ENCODE measurements at regions not wholly inside any gene's neighbourhood (a gene's known extent, or its start where the extent isn't known, plus 50 kb on each side); places are given as distances from the start of the nearest gene placed in this dataset.

DNA sequence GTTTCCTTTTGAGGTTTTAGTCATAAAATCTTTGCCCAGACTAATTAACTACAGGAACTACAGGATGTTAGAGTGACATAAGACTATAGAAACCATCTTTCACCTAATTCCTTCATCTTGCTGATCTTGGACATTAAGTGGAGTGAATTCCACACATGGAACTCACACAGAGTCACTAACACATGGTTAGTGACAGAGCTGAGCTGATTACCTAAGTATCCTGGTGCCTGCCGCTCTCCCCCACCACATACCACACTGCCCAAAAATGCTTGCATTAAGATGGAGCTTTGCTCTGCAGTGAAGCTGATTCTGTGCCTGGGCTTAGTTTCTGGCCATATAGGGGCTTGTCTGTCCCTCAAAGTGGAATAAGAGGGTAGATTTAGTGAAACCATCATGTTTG is 332.9 kb upstream of the NT5C1B start:
- DNase-seq, result no peak

- DNase-seq, result no peak
These were observed 328.9 kb upstream of the NT5C1B start for GRCh38 chr2:18918280-18918679.

- no peak for DNase-seq
These were observed 325.9 kb upstream of the NT5C1B start for GRCh38 chr2:18915227-18915626.

DNA sequence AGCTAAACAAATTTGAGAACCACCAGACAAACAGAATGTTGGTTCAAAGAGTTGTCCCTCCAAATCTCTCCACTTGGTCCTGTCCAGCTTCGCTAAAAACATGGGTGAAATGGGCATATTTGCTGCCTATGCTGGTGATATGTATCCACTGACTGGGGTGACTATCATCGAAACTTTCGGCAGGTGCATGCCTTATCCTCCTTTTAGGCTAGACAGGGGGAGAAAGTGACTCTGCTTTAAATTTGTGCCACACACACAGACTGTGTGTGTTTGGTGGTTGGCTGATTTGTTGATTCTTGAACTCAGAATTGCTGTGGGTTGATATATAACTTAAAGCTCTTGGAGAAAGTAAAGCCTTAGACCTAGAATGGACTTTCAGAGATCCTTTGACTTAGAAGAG is 324.1 kb upstream of the NT5C1B start:
- no peak for DNase-seq

GRCh38 chr2:18912225-18912888 is 323.0 kb upstream of the NT5C1B start:
- no peak for DNase-seq

DNA sequence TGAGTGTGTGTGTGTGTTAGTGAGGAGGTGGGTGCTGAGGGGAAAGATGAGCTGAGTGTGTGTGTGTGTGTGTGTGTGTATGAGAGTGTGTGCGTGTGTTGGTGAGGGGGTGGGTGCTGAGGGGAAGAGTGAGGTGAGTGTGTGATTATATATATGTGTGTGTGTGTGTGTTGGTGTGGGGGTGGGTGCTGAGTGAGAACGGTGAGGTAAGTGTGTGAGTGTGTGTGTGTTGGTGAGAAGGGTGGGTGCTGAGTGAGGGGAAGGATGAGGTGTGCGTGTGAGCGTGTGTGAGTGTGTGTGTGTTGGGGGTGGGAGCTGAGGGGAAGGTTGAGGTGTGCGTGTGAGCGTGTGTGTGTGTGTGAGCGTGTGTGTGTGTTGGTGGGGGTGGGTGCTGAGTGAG is 322.0 kb upstream of the NT5C1B start:
- no peak for DNase-seq

DNA sequence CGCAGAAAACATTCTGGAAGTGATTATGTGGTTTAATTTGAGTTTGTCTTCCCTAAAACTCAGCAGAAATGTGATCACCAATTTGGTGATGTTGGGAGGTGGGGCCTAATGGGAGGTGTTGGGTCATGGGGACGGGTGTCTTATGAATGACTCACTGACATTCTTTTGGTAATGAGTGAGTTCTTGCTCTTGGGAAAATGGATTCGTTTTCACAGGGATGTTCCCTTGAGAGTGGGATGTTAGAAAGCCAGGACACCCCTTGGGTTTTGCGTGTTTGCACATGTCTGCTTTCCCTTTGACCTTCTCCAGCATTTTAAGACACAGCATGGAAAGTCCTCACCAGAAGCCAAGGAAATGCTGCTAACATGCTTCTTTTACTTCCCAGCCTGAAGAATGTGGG is 321.5 kb upstream of the NT5C1B start:
- DNase-seq, result no peak

DNA sequence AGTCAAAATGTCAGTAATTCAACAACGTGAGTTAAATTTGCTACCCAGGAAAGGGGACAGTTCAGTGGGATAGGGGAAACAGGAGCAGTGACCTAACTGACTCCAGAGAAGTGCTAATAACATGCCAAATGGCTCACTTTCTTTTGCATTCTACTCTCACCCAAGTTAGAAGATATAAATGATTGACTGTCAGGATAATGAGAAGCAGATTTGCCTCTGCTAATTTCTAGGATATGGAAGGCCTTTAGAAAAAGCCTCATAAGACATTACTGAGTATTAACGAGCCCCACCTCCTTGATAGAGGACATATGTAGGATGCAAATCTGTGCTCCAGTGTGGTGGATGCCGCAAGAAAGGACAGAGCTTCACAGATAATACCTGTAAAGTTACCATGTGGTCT is 318.6 kb upstream of the NT5C1B start:
- DNase-seq, result no peak

GRCh38 chr2:18907508-18907907 is 318.1 kb upstream of the NT5C1B start:
- DNase-seq, result no peak

DNA sequence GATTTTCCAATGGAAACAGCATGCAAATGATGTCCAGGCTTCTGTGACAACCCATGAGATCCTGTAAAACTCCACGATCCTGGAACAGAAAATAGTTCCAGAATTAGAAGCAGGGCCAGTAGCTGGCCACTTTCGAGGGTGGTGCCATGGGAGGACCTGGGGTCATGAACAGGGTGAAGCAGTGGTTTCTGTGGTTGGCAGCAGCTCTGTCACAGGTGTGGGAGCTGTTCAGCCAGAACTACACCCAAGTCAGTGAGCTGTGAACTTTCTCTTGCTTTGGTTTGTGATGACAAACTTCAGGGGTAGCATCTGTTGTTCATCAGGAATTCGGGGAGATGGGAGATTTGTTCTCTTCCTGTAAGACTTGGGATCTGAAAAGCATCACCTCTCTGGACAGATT is 314.4 kb upstream of the NT5C1B start:
- DNase-seq, result no peak

DNA sequence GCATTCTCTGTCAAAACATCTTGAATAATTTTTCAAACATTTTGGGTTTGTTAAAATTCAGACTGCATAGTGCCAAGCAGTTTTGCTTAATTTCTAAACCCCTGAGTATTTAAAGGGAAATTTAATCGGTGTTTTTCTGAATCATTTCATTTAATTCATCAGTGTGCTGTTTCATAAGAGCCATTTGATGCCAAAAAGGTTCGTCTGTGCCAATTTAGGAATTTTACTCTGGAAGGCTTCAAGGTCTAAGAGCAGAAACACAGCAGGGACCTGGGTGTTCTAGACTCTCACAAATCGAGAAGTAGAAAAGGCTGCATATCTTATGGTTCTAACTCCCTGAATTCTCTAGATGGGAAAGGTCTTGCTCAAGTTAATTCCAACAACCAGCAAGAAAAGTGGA is 311.9 kb upstream of the NT5C1B start:
- DNase-seq, result no peak

GRCh38 chr2:18900691-18901141 is 311.3 kb upstream of the NT5C1B start:
- no peak for DNase-seq

DNA sequence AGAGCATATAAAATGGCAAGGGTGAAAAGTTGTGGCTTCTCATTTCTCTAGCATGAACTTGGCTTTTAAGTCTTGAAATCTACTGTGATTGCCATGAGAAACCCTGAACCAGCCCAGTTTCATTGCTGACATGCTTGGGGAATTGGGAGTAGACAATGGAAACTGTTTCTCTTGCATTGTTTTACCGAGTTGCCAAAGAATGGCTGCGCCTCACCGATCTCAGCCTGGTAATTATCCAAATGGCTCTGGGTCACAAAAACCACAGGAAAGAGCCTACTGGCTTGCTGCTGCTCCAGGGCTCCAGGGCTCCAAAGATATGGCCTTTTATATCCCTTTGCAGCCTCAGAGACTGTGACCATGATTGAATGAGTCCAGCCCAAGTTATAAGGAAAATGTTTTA is 310.4 kb upstream of the NT5C1B start:
- DNase-seq, result no peak

DNA sequence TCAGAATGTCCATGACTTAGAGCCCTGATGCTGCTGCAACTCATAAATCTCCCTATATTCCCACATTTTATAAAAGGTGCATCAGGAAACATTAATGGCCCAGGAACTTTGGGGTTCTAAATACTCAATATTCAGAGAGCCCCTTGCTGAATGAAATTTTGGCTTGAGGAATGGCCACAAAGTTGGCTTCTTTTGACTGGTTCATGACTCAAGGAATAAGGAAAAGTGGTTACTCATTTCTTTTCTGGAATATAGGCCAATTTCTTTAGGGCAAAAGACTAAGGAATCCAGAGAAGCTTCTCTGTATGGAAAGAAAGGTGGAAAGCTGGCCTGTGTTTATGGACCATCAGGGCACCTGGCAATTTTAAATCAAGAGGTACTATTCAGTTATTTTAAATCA is 308.9 kb upstream of the NT5C1B start:
- no peak for DNase-seq

GRCh38 chr2:18896125-18896764 is 306.9 kb upstream of the NT5C1B start:
- no peak for DNase-seq

GRCh38 chr2:18891600-18892345 is 302.4 kb upstream of the NT5C1B start:
- DNase-seq, result no peak

- DNase-seq, result no peak
These were observed 300.4 kb upstream of the NT5C1B start for GRCh38 chr2:18889565-18890332.

DNA sequence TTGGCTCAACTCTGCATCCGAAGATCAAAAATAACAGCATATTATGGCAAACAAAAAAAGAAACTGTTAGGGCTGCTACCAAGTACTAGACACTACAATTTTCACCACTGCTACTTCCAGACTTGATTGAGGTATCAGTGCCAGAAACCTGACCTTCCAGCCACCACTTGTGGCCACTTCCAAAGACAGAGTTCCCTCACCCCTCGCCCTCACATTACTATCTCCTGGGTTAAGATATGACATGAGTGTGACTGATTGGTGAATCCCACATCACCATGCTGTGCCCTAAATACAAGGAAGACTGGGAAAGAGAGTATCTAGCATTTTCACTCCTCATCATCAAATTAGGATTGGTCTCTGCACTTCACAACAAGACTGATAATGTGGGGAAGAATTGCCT is 296.1 kb upstream of the NT5C1B start:
- DNase-seq, result no peak

DNA sequence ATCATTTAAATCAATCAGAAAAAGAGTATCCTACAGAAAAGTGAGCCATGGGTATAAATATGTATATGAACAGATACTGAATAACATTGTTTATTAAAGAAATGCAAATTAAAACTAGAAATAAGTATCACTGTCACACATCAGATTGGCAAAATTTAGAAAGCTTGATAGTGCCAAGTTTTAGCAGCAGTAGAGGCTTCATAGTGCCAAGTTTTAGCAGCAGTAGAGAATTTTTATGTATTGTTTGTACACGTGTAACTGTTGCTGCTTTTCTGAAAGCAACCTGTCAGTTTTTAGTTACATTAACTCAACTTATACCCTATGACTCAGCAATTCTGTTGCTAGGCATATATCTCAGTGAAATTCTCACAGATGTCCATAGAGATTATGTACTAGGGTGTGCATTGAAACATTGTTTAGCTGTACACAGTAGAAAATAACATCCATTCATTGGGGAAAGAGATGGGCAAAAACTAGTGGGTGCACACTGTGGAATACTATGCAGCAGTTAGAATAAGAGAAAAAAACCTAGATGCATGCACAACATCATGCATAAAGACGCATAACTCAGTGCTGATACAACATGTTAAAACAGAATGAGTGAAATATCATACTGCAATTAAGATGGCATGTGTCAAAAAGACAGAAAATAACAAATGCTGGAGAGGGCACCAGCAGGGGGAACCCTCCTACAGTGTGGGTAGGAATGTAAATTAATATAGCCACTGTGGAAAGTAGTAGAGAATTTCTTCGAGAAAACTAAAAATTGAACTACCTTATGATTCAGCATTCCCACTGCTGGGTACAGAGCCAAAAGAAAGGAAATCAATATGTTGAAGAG is 294.5 kb upstream of the NT5C1B start:
- no peak for DNase-seq

- no peak for DNase-seq
These were observed 282.1 kb upstream of the NT5C1B start for GRCh38 chr2:18871430-18871829.

- DNase-seq, result no peak
These were observed 280.9 kb upstream of the NT5C1B start for GRCh38 chr2:18870307-18870706.

- no peak for DNase-seq
These were observed 272.6 kb upstream of the NT5C1B start for GRCh38 chr2:18861951-18862350.

- no peak for DNase-seq
These were observed 270.8 kb upstream of the NT5C1B start for GRCh38 chr2:18860179-18860578.
